Mesothelial cell of epicardium (in vitro differentiated cells): ENCODE measurements at regions not wholly inside any gene's neighbourhood (a gene's known extent, or its start where the extent isn't known, plus 50 kb on each side); places are given as distances from the start of the nearest gene placed in this dataset.

Experiments
- DNase-seq, 2 experiments: peaks; one replicate each; pipeline ENCODE4 v3.0.0; 2021; ENCODE audit warnings: low spot score in 2 of 2; ENCODE audit not compliant: unreplicated experiment in 2 of 2
- H3K27ac Mint-ChIP-seq: 2 replicates; pipeline ENCODE4 v1.8.0; 2021; ENCODE audit warnings: mixed read lengths
- H3K27me3 Mint-ChIP-seq: 2 replicates; pipeline ENCODE4 v1.8.0; 2021; ENCODE audit warnings: low read depth, mixed read lengths
- H3K36me3 Mint-ChIP-seq: 2 replicates; pipeline ENCODE4 v1.8.0; 2021; ENCODE audit warnings: mixed read lengths
- H3K4me1 Mint-ChIP-seq: 2 replicates; pipeline ENCODE4 v1.8.0; 2021; ENCODE audit warnings: mixed read lengths
- H3K4me3 Mint-ChIP-seq: 2 replicates; pipeline ENCODE4 v1.8.0; 2021; ENCODE audit warnings: mild to moderate bottlenecking, moderate library complexity, mixed read lengths
- H3K9me3 Mint-ChIP-seq: 2 replicates; pipeline ENCODE4 v1.8.0; 2021; ENCODE audit warnings: mixed read lengths
- TF ChIP-seq, protein P1 (sequence below): fragments of 200-600 bp; sonication (generic); IDR thresholded peaks from one replicate; pipeline ENCODE4 v1.5.0; 2021; ENCODE audit warnings: antibody characterized with exemption; ENCODE audit not compliant: unreplicated experiment

DNA sequence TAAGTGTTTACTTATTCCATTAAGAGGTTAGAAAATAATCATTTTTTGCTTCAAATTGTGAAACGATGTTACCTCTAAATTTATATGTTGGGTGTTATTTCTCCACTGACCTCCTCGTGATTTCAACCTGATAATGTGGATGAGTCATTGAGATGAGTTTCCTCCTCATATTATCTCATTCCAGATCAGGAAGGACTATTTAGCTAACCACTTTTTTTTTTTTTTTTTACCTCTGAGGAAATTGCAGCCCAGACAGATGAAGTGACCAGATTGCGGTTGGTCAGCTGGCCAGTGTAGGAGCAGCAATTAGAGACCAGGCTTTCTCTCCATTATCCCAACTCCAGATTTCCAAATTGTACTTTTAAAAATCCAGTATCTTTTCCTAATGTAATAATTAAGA is 248.7 kb downstream of the FZD1 start:
- TF ChIP-seq, protein P1, sequence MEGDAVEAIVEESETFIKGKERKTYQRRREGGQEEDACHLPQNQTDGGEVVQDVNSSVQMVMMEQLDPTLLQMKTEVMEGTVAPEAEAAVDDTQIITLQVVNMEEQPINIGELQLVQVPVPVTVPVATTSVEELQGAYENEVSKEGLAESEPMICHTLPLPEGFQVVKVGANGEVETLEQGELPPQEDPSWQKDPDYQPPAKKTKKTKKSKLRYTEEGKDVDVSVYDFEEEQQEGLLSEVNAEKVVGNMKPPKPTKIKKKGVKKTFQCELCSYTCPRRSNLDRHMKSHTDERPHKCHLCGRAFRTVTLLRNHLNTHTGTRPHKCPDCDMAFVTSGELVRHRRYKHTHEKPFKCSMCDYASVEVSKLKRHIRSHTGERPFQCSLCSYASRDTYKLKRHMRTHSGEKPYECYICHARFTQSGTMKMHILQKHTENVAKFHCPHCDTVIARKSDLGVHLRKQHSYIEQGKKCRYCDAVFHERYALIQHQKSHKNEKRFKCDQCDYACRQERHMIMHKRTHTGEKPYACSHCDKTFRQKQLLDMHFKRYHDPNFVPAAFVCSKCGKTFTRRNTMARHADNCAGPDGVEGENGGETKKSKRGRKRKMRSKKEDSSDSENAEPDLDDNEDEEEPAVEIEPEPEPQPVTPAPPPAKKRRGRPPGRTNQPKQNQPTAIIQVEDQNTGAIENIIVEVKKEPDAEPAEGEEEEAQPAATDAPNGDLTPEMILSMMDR = no peak
- Mint-ChIP-seq H3K27ac (no peak overlapping the region), H3K9me3 (peaks cover 3% of the 10 kb centered on the region), H3K27me3 (no peaks in the 10 kb centered on the region), H3K4me1 (peaks cover 8% of the 10 kb centered on the region), H3K36me3 (no peaks in the 10 kb centered on the region), H3K4me3 (no peak overlapping the region)
- no peak for DNase-seq

DNA sequence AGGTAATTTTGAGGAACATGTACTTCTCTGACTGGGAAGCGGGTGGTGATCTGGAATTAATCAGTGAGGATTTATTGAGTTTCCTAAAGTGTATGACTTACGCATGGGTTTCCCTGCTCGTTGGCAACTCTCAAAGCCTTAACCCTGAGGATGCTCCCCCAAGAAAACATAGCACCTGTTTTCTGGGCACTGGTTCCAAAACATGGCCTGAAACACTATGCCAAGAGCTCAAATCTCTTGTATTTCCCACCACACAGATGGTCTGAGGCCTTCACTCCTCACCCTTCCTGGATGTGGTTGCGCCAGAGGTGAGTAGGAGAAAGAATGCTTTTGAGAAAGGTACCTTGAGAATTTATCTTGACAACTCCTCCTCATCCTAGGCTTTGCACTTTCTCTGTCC is 250.4 kb downstream of the FZD1 start:
- Mint-ChIP-seq H3K27ac (no peak overlapping the region), H3K4me1 (peaks cover 10% of the 10 kb centered on the region), H3K9me3 (no peaks in the 10 kb centered on the region), H3K36me3 (no peaks in the 10 kb centered on the region), H3K4me3 (no peak overlapping the region), H3K27me3 (no peaks in the 10 kb centered on the region)
- no peak for DNase-seq
- TF ChIP-seq, protein P1 = no peak

- Mint-ChIP-seq H3K27me3 (no peaks in the 10 kb centered on the region), H3K4me1 (peaks cover 10% of the 10 kb centered on the region), H3K36me3 (no peaks in the 10 kb centered on the region), H3K9me3 (no peaks in the 10 kb centered on the region), H3K27ac (no peak overlapping the region), H3K4me3 (no peak overlapping the region)
- no peak for DNase-seq
- TF ChIP-seq, protein P1 = no peak
Measured at GRCh38 chr7:91515961-91516360, 251.7 kb downstream of the FZD1 start.

DNA sequence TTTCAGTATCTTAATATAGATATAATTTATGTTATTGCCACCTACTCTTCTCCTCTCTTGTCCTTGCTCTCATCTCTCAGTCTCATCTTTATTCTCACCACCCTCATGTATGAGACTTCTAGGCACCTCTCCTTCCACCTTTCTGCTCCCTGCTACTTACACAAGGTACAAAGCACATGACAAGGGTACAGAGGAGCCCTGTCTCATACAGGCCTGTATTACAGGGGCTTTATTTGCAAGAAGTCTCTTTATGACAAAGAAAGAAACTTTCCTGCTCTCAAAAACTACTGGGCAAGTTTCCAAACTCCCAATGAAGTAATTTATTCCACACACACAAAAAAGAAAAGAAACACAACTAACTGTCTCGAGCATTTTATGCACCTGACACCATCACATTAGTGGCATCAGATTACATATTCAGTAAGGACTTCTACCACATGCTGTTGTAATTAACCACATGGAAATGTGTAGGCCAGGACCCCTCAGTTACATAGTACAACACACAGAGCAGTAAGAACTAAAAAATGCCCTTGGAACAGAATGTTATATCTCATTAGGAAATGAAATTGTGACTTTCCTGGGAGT is 253.1 kb downstream of the FZD1 start:
- H3K27me3 Mint-ChIP-seq = no peaks in the 10 kb centered on the region
- H3K27ac Mint-ChIP-seq = peak overlapping the region; percentile 84
- TF ChIP-seq, protein P1 = no peak
- peaks cover 10% of the 10 kb centered on the region for H3K4me1 Mint-ChIP-seq
- no peak for DNase-seq
- no peaks in the 10 kb centered on the region for H3K36me3 Mint-ChIP-seq
- H3K4me3 Mint-ChIP-seq = no peak overlapping the region
- H3K9me3 Mint-ChIP-seq = no peaks in the 10 kb centered on the region

DNA sequence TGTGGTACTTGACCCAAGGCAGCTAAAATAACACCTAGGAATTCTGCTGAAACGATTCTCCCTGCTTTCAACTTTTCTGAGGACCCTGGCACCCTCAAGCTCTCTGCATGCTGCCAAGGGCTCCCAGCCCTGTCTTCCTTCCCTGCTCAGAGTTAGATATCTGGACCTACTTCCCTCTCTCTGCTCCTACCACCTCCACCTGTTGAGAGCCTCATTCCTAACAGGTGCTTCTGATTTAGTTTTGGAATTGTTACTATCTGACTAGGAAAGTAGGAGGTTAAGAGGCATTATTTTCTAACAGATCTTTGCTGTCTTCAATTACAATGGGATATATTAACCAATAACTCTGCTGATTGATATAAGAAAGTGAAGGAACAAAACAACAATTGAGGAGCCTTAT is 253.8 kb downstream of the FZD1 start:
- TF ChIP-seq, protein P1 = no peak
- Mint-ChIP-seq H3K27me3 (no peaks in the 10 kb centered on the region), H3K27ac (no peak overlapping the region), H3K4me1 (peaks cover 10% of the 10 kb centered on the region), H3K36me3 (no peaks in the 10 kb centered on the region), H3K9me3 (no peaks in the 10 kb centered on the region), H3K4me3 (no peak overlapping the region)
- DNase-seq = no peak
